Bronchial epithelial cell (primary cell): ENCODE measurements at regions not wholly inside any gene's neighbourhood (a gene's known extent, or its start where the extent isn't known, plus 50 kb on each side); places are given as distances from the start of the nearest gene placed in this dataset.

ENCODE experiments used
- DNase-seq: peaks from one replicate; pipeline ENCODE4 v3.0.0-alpha.2; 2010; ENCODE audit warnings: low read depth
- FAIRE-seq: peaks from 2 replicates; lab custom pipeline; 2011; peaks lifted over from hg19 to GRCh38; lab: Jason Lieb, UNC
- H3K27me3 ChIP-seq: 2 replicates; pipeline ENCODE4 v1.5.1; 2011; ENCODE audit warnings: low read length; ENCODE audit not compliant: control insufficient read depth, insufficient read depth
- H3K36me3 ChIP-seq: 2 replicates; pipeline ENCODE4 v1.5.1; 2011; ENCODE audit warnings: low read length; ENCODE audit not compliant: control insufficient read depth, insufficient read depth
- H3K4me3 ChIP-seq: 2 replicates; pipeline ENCODE4 v1.5.1; 2011; ENCODE audit warnings: mild to moderate bottlenecking, low read depth, low read length, control low read depth
- CTCF ChIP-seq: IDR thresholded peaks from 2 replicates; pipeline ENCODE4 v1.5.1; 2011; ENCODE audit warnings: mild to moderate bottlenecking, moderate library complexity, low read length, control low read depth, inconsistent platforms; ENCODE audit not compliant: insufficient read depth, severe bottlenecking

- no peak for FAIRE-seq
- no peak for TF ChIP-seq CTCF
- no peak for DNase-seq
- H3K36me3 ChIP-seq = no peaks in the 10 kb centered on the region
- no peak overlapping the region for H3K4me3 ChIP-seq
- H3K27me3 ChIP-seq = no peaks in the 10 kb centered on the region
Observed at GRCh38 chr2:198315791-198316630, 511.6 kb downstream of the PLCL1 start.

GRCh38 chr2:198314559-198315153 is 510.3 kb downstream of the PLCL1 start:
- H3K4me3 ChIP-seq = no peak overlapping the region
- peak; percentile 64 for TF ChIP-seq CTCF
- DNase-seq (peak; percentile 48), FAIRE-seq (no peak)
- H3K27me3 ChIP-seq = no peaks in the 10 kb centered on the region
- no peaks in the 10 kb centered on the region for H3K36me3 ChIP-seq

GRCh38 chr2:198312596-198313483 is 508.4 kb downstream of the PLCL1 start:
- no peaks in the 10 kb centered on the region for H3K36me3 ChIP-seq
- no peak for FAIRE-seq

GRCh38 chr2:198311020-198311419 is 506.6 kb downstream of the PLCL1 start:
- no peak for FAIRE-seq
- DNase-seq = no peak
- Histone ChIP-seq H3K4me3 (no peak overlapping the region), H3K27me3 (no peaks in the 10 kb centered on the region), H3K36me3 (no peaks in the 10 kb centered on the region)
- no peak for TF ChIP-seq CTCF

More at GRCh38 chr2:198312596-198313483, 508.4 kb downstream of the PLCL1 start:
- Histone ChIP-seq H3K27me3 (no peaks in the 10 kb centered on the region), H3K4me3 (no peak overlapping the region)
- no peak for DNase-seq
- TF ChIP-seq CTCF = no peak

DNA sequence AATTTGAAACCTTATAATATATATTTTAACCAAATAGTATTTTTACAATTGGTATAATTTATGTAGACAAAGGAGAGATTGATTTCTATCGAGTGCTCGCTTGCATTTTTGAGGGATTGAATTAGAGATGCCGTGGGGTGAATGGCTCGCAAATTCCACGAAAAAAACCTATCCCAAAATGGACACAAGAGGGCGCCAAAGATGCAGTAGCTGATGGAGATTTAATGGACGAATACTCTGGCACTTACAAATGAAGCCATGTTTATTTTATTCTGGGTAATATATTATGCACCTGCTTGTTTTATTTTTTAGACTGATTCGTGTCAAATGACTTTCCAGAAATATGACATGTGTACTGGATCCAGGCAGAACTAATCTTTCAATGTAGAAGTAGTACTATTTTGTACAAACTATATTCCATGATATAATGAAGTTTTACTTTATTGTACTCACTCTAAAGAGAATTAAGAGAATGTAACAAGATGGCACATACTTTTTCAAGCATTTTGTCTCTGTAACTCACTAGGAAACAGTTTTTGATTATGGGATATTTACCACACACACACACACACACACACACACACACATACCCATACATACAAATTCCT is 505.4 kb downstream of the PLCL1 start:
- H3K27me3 ChIP-seq = no peaks in the 10 kb centered on the region
- DNase-seq (peak; percentile 48), FAIRE-seq (peak; percentile 23)
- no peak overlapping the region for H3K4me3 ChIP-seq
- H3K36me3 ChIP-seq = no peaks in the 10 kb centered on the region
- peak; percentile 70 for TF ChIP-seq CTCF
